ENCODE measurements at regions not wholly inside any gene's neighbourhood (a gene's known extent, or its start where the extent isn't known, plus 50 kb on each side); places are given as distances from the start of the nearest gene placed in this dataset.

GRCh38 chr9:80964374-80964773, 725.0 kb downstream of the TLE1 start:
- Histone ChIP-seq H3K27ac (ENCODE audit: insufficient read length, low read depth, low read length) (no peak overlapping the region), H3K18ac (ENCODE audit: insufficient read length, low read depth, low read length) (no peak overlapping the region), H2BK12ac (ENCODE audit: insufficient read length, low read depth, low read length) (no peak overlapping the region), H3K23ac (ENCODE audit: insufficient read length, low read depth, low read length) (no peak overlapping the region), H4K20me1 (ENCODE audit: control insufficient read depth, insufficient read depth, insufficient read length) (no peaks in the 10 kb centered on the region), H4K5ac (ENCODE audit: insufficient read length, low read depth, low read length) (no peak overlapping the region), H3K79me1 (ENCODE audit: insufficient read depth, low read depth, low read length, poor library complexity, severe bottlenecking) (no peaks in the 10 kb centered on the region), H4K8ac (replicated peaks; ENCODE audit: insufficient read length, low read depth, low read length) (no peak overlapping the region), H3K56ac (ENCODE audit: insufficient read length, low read depth, low read length) (no peak overlapping the region), H2AFZ (ENCODE audit: low read length) (no peak overlapping the region), H3T11ph (ENCODE audit: low read length) (no peak overlapping the region), H3K9me3 (ENCODE audit: control insufficient read depth, low read depth, low read length) (no peaks in the 10 kb centered on the region), H2BK15ac (ENCODE audit: low read depth, low read length) (no peak overlapping the region), H3K27me3 (ENCODE audit: insufficient read depth, low read length) (no peaks in the 10 kb centered on the region), H2BK120ac (ENCODE audit: low read depth, low read length, poor library complexity, severe bottlenecking) (no peak overlapping the region), H2AK5ac (ENCODE audit: insufficient read length, low read length) (no peak overlapping the region), H4K91ac (ENCODE audit: insufficient read length, low read depth, low read length) (no peak overlapping the region), H2BK20ac (ENCODE audit: low read depth, low read length, poor library complexity, severe bottlenecking) (no peak overlapping the region), H3K9ac (ENCODE audit: extremely low read depth, insufficient read length, low read length) (no peak overlapping the region), H3K79me2 (ENCODE audit: insufficient read depth, low read length) (no peaks in the 10 kb centered on the region), H3K4me1 (ENCODE audit: insufficient read depth, low read length) (no peaks in the 10 kb centered on the region), H3K4ac (ENCODE audit: low read depth, low read length) (no peak overlapping the region), H3K14ac (ENCODE audit: insufficient read depth, low read length) (no peak overlapping the region), H2BK5ac (ENCODE audit: insufficient read length, low read length) (no peak overlapping the region), H3K4me2 (ENCODE audit: insufficient read depth, insufficient read length, low read length) (no peak overlapping the region), H3K23me2 (ENCODE audit: insufficient read length, low read depth, low read length, poor library complexity, severe bottlenecking) (no peaks in the 10 kb centered on the region)
- TF ChIP-seq, protein P1, sequence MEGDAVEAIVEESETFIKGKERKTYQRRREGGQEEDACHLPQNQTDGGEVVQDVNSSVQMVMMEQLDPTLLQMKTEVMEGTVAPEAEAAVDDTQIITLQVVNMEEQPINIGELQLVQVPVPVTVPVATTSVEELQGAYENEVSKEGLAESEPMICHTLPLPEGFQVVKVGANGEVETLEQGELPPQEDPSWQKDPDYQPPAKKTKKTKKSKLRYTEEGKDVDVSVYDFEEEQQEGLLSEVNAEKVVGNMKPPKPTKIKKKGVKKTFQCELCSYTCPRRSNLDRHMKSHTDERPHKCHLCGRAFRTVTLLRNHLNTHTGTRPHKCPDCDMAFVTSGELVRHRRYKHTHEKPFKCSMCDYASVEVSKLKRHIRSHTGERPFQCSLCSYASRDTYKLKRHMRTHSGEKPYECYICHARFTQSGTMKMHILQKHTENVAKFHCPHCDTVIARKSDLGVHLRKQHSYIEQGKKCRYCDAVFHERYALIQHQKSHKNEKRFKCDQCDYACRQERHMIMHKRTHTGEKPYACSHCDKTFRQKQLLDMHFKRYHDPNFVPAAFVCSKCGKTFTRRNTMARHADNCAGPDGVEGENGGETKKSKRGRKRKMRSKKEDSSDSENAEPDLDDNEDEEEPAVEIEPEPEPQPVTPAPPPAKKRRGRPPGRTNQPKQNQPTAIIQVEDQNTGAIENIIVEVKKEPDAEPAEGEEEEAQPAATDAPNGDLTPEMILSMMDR (conservative IDR thresholded peaks at IDR 0.05), result no peak
- H3K27ac Mint-ChIP-seq, result no peak overlapping the region
- H3K36me3 Mint-ChIP-seq (ENCODE audit: insufficient read depth in 1 of 3, low read depth in 3 of 3), result peaks cover 6 to 12% (median 9%) of the 10 kb centered on the region in 3 experiments; a peak in 5 of 7 replicates
- H3K9me3 Mint-ChIP-seq, result peaks cover 6 to 17% of the 10 kb centered on the region in 2 experiments; a peak in 4 of 5 replicates
- no peaks in the 10 kb centered on the region for H3K4me1 Mint-ChIP-seq
- H3K4me3 Mint-ChIP-seq, result no peak overlapping the region
- WGBS (ENCODE audit: extremely low coverage, insufficient read length, low lambda C conversion rate), result no CpG with 5 or more reads among the region's 4 CpGs
- no peaks in the 10 kb centered on the region for H3K27me3 Mint-ChIP-seq (ENCODE audit: low read depth)
- no peak for DNase-seq

Measured in H9 (cell line).